SU-DHL-6 (cell line): ENCODE measurements at regions not wholly inside any gene's neighbourhood (a gene's known extent, or its start where the extent isn't known, plus 50 kb on each side); places are given as distances from the start of the nearest gene placed in this dataset.

Experiments used
- H2AFZ ChIP-seq: fragments of 200-600 bp; sonication (generic); 2 replicates; pipeline ENCODE4 v1.6.1; 2014; ENCODE audit warnings: low read depth, mild to moderate bottlenecking, moderate library complexity, mixed read lengths, antibody characterized with exemption, low read length; ENCODE audit not compliant: severe bottlenecking
- H3F3A ChIP-seq: fragments of 200-600 bp; shearing (Covaris generic); 2 replicates; pipeline ENCODE4 v1.6.0; 2016; ENCODE audit warnings: antibody characterized with exemption, mild to moderate bottlenecking; ENCODE audit not compliant: insufficient read depth
- H3K27ac ChIP-seq: fragments of 200-600 bp; sonication (generic); 2 replicates; pipeline ENCODE4 v1.5.1; 2016; ENCODE audit warnings: low read depth, mild to moderate bottlenecking, low read length, moderate library complexity, mixed read lengths
- H3K27me3 ChIP-seq: fragments of 200-600 bp; sonication (generic), shearing (Covaris generic); 2 replicates; pipeline ENCODE4 v1.6.0; 2014; ENCODE audit warnings: mild to moderate bottlenecking, low read length
- H3K36me3 ChIP-seq: fragments of 200-600 bp; sonication (generic); 2 replicates; pipeline ENCODE4 v1.6.1; 2014; ENCODE audit warnings: mild to moderate bottlenecking, low read length, mixed read lengths
- H3K4me2 ChIP-seq: fragments of 300-600, 200-600 bp; shearing (Covaris generic), sonication (generic); 2 replicates; pipeline ENCODE4 v1.6.0; 2014; ENCODE audit warnings: low read length, low read depth, mild to moderate bottlenecking; ENCODE audit not compliant: poor library complexity, severe bottlenecking
- H3K4me3 ChIP-seq: fragments of 200-600 bp; sonication (generic); 2 replicates; pipeline ENCODE4 v1.5.1; 2014; ENCODE audit warnings: antibody characterized with exemption, low read length, mild to moderate bottlenecking, mixed read lengths; ENCODE audit not compliant: insufficient read depth, poor library complexity, severe bottlenecking
- H3K79me2 ChIP-seq: fragments of 200-600 bp; sonication (generic); 2 replicates; pipeline ENCODE4 v1.6.1; 2014; ENCODE audit warnings: mild to moderate bottlenecking, low read length, moderate library complexity; ENCODE audit not compliant: insufficient read depth
- H3K9ac ChIP-seq: fragments of 200-600 bp; sonication (generic); 2 replicates; pipeline ENCODE4 v1.7.0; 2014; ENCODE audit warnings: mild to moderate bottlenecking, low read length
- H3K9me2 ChIP-seq: fragments of 200-600 bp; sonication (generic); replicated peaks from 2 replicates; pipeline ENCODE4 v1.6.1; 2014; ENCODE audit warnings: low read length; ENCODE audit not compliant: insufficient read depth
- H3K9me3 ChIP-seq: fragments of 200-600 bp; sonication (generic); 2 replicates; pipeline ENCODE4 v1.6.1; 2014; ENCODE audit warnings: low read length, mixed read lengths; ENCODE audit not compliant: insufficient read depth
- H4K20me1 ChIP-seq: fragments of 200-600 bp; sonication (generic); 2 replicates; pipeline ENCODE4 v1.6.1; 2014; ENCODE audit warnings: low read depth, mild to moderate bottlenecking, antibody characterized with exemption, low read length, moderate library complexity, mixed read lengths
- EZH2phosphoT487 ChIP-seq: fragments of 200-600 bp; sonication (generic), shearing (Covaris generic); conservative IDR thresholded peaks from 2 replicates; pipeline ENCODE4 v1.6.1; 2018; ENCODE audit warnings: mild to moderate bottlenecking, antibody characterized with exemption, low read length, moderate library complexity, mixed read lengths
- TF ChIP-seq, protein P1 (sequence below): fragments of 200-600 bp; sonication (generic); IDR thresholded peaks from one replicate; pipeline ENCODE4 v1.5.1; 2017; ENCODE audit warnings: antibody characterized with exemption, mild to moderate bottlenecking, low read length, moderate library complexity; ENCODE audit not compliant: insufficient read depth, poor library complexity, severe bottlenecking

DNA sequence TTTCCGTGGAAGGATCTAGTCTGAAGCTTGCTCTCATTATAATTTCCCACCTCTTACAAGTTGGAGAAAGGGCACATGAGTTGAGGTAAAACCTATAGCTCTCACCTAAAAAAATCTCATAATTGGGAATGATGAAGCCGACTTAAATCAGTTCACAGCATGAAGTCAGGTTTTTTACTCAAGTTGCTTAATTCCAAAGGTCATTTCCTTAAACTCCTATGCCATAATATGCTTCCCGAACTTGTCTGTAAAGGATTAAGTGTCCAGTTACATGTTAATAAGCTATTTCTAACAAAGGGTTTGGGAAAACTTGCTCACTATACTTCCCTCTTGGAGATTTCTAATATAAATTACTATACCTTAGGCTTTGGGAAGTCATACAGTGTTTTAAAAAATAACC is 481.2 kb downstream of the NUP35 start:
- Histone ChIP-seq H3K9ac (no peak overlapping the region), H3K36me3 (no peaks in the 10 kb centered on the region), H4K20me1 (no peaks in the 10 kb centered on the region), H3K9me2 (no peaks in the 10 kb centered on the region), H3K27me3 (no peaks in the 10 kb centered on the region), H3K27ac (no peak overlapping the region), H3K9me3 (no peaks in the 10 kb centered on the region), H3K4me2 (no peak overlapping the region), H2AFZ (no peak overlapping the region), H3K79me2 (no peaks in the 10 kb centered on the region), H3F3A (no peaks in the 10 kb centered on the region), H3K4me3 (no peak overlapping the region)
- TF ChIP-seq EZH2phosphoT487, result no peak

DNA sequence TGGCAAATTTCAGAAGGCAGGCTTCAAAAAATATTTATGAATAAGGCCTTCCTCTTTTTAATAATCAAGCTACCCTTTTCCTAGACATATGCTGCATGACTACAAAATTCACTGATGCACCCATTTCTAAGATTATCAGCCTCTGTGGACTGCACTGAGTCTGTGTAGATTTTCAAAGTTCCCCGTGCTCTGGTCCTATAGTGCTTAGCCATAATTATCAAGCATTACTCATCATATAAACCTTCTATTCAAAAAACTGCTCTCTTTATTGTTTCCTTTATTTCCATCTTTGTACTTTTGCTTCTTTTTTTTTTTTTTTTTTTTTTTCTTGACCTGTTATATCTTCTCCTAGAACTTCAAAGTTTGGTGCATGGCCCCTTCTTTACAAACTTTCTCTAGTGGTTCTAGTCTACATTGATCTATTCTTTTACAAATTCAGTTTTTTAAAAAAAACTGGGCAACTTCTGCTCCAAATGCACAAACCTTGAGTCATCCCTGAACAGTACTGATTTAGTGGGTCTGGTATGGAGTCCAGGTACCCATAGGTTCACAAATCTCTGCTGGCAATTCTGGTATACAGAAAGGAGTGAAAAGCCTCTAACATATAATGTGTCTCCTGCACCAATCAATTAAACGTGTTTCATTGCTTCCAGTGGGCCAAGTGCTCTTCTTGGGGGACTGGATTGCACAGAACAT is 481.9 kb downstream of the NUP35 start:
- no peak overlapping the region for H3K4me3 ChIP-seq
- no peaks in the 10 kb centered on the region for H4K20me1 ChIP-seq
- H3K9me2 ChIP-seq, result no peaks in the 10 kb centered on the region
- H3K9me3 ChIP-seq, result no peaks in the 10 kb centered on the region
- H3F3A ChIP-seq, result no peaks in the 10 kb centered on the region
- no peaks in the 10 kb centered on the region for H3K27me3 ChIP-seq
- H3K27ac ChIP-seq, result no peak overlapping the region
- no peak overlapping the region for H3K9ac ChIP-seq
- no peaks in the 10 kb centered on the region for H3K79me2 ChIP-seq
- TF ChIP-seq EZH2phosphoT487, result no peak
- TF ChIP-seq, protein P1, sequence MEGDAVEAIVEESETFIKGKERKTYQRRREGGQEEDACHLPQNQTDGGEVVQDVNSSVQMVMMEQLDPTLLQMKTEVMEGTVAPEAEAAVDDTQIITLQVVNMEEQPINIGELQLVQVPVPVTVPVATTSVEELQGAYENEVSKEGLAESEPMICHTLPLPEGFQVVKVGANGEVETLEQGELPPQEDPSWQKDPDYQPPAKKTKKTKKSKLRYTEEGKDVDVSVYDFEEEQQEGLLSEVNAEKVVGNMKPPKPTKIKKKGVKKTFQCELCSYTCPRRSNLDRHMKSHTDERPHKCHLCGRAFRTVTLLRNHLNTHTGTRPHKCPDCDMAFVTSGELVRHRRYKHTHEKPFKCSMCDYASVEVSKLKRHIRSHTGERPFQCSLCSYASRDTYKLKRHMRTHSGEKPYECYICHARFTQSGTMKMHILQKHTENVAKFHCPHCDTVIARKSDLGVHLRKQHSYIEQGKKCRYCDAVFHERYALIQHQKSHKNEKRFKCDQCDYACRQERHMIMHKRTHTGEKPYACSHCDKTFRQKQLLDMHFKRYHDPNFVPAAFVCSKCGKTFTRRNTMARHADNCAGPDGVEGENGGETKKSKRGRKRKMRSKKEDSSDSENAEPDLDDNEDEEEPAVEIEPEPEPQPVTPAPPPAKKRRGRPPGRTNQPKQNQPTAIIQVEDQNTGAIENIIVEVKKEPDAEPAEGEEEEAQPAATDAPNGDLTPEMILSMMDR, result no peak
- H3K36me3 ChIP-seq, result no peaks in the 10 kb centered on the region
- no peak overlapping the region for H3K4me2 ChIP-seq
- no peak overlapping the region for H2AFZ ChIP-seq

DNA sequence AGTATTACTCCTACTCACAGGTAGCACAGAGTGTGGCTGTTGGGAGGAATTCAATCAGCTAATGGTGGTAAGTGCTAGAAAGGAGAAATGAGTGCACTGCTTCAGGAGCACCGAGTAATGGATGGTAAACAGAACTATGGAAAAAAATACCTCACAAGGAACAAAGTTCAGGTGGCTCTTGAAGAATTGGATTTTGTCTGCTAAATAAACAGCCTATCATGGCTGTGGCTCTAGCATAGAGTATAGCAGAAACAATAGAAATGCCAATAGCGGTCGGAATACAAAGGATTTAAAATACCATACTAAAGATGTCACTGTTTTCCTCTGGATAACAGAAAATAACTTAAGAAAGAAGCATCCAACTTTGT is 482.5 kb downstream of the NUP35 start:
- Histone ChIP-seq H3K27ac (no peak overlapping the region), H3F3A (no peaks in the 10 kb centered on the region), H4K20me1 (no peaks in the 10 kb centered on the region), H3K9me3 (no peaks in the 10 kb centered on the region), H3K9ac (no peak overlapping the region), H3K4me3 (no peak overlapping the region), H3K27me3 (no peaks in the 10 kb centered on the region), H3K4me2 (no peak overlapping the region), H2AFZ (no peak overlapping the region), H3K36me3 (no peaks in the 10 kb centered on the region), H3K9me2 (no peaks in the 10 kb centered on the region), H3K79me2 (no peaks in the 10 kb centered on the region)
- TF ChIP-seq EZH2phosphoT487, result no peak
- TF ChIP-seq, protein P1, result no peak

DNA sequence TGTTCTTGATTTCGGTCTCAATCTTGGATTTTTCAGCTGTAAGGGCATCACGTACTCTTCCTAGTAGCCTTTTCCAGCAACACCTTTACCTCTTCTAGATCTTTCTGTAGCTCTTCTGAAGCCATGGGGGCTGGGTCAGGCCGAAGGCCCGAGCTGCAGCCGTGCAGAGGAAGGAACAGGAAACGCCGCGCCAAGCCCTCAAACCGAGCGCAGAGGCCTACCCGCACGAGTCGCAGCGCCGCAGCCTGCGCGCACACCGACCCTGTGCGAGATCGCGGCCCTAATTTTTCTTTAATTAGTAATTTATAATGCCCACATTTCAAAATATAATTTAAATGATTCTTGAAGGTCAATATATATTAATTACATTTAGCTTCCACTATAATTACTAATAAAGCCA is 483.8 kb downstream of the NUP35 start:
- TF ChIP-seq, protein P1, result no peak
- no peak for TF ChIP-seq EZH2phosphoT487
- no peaks in the 10 kb centered on the region for H4K20me1 ChIP-seq
- no peak overlapping the region for H2AFZ ChIP-seq
- no peak overlapping the region for H3K27ac ChIP-seq
- H3K9me2 ChIP-seq, result no peaks in the 10 kb centered on the region
- no peaks in the 10 kb centered on the region for H3F3A ChIP-seq
- no peaks in the 10 kb centered on the region for H3K79me2 ChIP-seq
- H3K4me3 ChIP-seq, result no peak overlapping the region
- H3K27me3 ChIP-seq, result no peaks in the 10 kb centered on the region
- H3K36me3 ChIP-seq, result no peaks in the 10 kb centered on the region
- no peaks in the 10 kb centered on the region for H3K9me3 ChIP-seq
- H3K9ac ChIP-seq, result no peak overlapping the region
- H3K4me2 ChIP-seq, result no peak overlapping the region
